Neural cell (in vitro differentiated cells): ENCODE measurements at regions not wholly inside any gene's neighbourhood (a gene's known extent, or its start where the extent isn't known, plus 50 kb on each side); places are given as distances from the start of the nearest gene placed in this dataset.
"Not testable (repeated sequence)": the region's sequence is repeated elsewhere in the genome, so short reads cannot be mapped to it uniquely, and the experiment has no call there.

Experiments used
- H2AFZ ChIP-seq: fragments of 200-600, 300-800 bp; sonication (generic), shearing (Covaris generic); 2 replicates; pipeline ENCODE4 v1.6.0; 2014; ENCODE audit warnings: low read depth, mild to moderate bottlenecking, antibody characterized with exemption, low read length, moderate library complexity
- H3F3A ChIP-seq: fragments of 200-600 bp; shearing (Covaris generic); 2 replicates; pipeline ENCODE4 v1.6.1; 2016; ENCODE audit warnings: mild to moderate bottlenecking, moderate library complexity, mixed read lengths, antibody characterized with exemption, low read length; ENCODE audit not compliant: insufficient read depth, poor library complexity, severe bottlenecking
- H3K27ac ChIP-seq: fragments of 200-600, 300-800 bp; sonication (generic), shearing (Covaris generic); 2 replicates; pipeline ENCODE4 v1.5.1; 2014; ENCODE audit warnings: mild to moderate bottlenecking, low read length, moderate library complexity
- H3K27me3 ChIP-seq: fragments of 300-800, 200-600 bp; sonication (generic), shearing (Covaris generic); 2 replicates; pipeline ENCODE4 v1.6.0; 2014; ENCODE audit warnings: mild to moderate bottlenecking, low read depth, low read length, moderate library complexity; ENCODE audit not compliant: insufficient read depth
- H3K36me3 ChIP-seq: fragments of 300-800, 200-600 bp; sonication (generic), shearing (Covaris generic); 2 replicates; pipeline ENCODE4 v1.5.1; 2014; ENCODE audit warnings: mild to moderate bottlenecking, antibody characterized with exemption, low read length, moderate library complexity; ENCODE audit not compliant: insufficient read depth
- H3K4me2 ChIP-seq: fragments of 300-800, 200-600 bp; sonication (generic), shearing (Covaris generic); 2 replicates; pipeline ENCODE4 v1.6.0; 2014; ENCODE audit warnings: mild to moderate bottlenecking, low read length
- H3K4me3 ChIP-seq: fragments of 300-800, 200-600 bp; sonication (generic), shearing (Covaris generic); 2 replicates; pipeline ENCODE4 v1.5.1; 2014; ENCODE audit warnings: mild to moderate bottlenecking, low read length, moderate library complexity
- H3K79me2 ChIP-seq: fragments of 200-600 bp; shearing (Covaris generic); replicated peaks from 2 replicates; pipeline ENCODE4 v1.6.0; 2014; ENCODE audit warnings: mild to moderate bottlenecking, low read length, moderate library complexity; ENCODE audit not compliant: insufficient read depth
- H3K9ac ChIP-seq: fragments of 300-800, 200-600 bp; sonication (generic), shearing (Covaris generic); 2 replicates; pipeline ENCODE4 v1.6.1; 2016; ENCODE audit warnings: mild to moderate bottlenecking, low read length, mixed read lengths
- H3K9me2 ChIP-seq: fragments of 200-600 bp; shearing (Covaris generic); 2 replicates; pipeline ENCODE4 v1.6.1; 2016; ENCODE audit warnings: mild to moderate bottlenecking, low read length, mixed read lengths; ENCODE audit not compliant: insufficient read depth
- H3K9me3 ChIP-seq: fragments of 200-600, 300-800 bp; sonication (generic), shearing (Covaris generic); 2 replicates; pipeline ENCODE4 v1.6.1; 2016; ENCODE audit warnings: mild to moderate bottlenecking, mixed run types, low read length, moderate library complexity, mixed read lengths
- H4K20me1 ChIP-seq: fragments of 200-600 bp; shearing (Covaris generic); 2 replicates; pipeline ENCODE4 v1.6.1; 2016; ENCODE audit warnings: mild to moderate bottlenecking, mixed run types; ENCODE audit not compliant: insufficient read depth
- CTCF ChIP-seq: fragments of 450-650 bp; IDR thresholded peaks from 2 replicates; pipeline ENCODE4 v1.5.1; 2014; ENCODE audit warnings: antibody characterized with exemption, mild to moderate bottlenecking, moderate library complexity; ENCODE audit not compliant: poor library complexity, severe bottlenecking
- EP300 ChIP-seq: fragments of 450-650 bp; conservative IDR thresholded peaks from 2 replicates; pipeline ENCODE4 v1.6.1; 2014; ENCODE audit warnings: antibody characterized with exemption, mild to moderate bottlenecking, moderate library complexity; ENCODE audit not compliant: poor library complexity, severe bottlenecking
- EZH2 ChIP-seq: fragments of 200-600, 300-800 bp; shearing (Covaris generic), sonication (generic); IDR thresholded peaks from 2 replicates; pipeline ENCODE4 v1.6.1; 2014; ENCODE audit warnings: antibody characterized with exemption, low read length, borderline replicate concordance, mild to moderate bottlenecking; ENCODE audit not compliant: insufficient read depth, poor library complexity, severe bottlenecking
- MXI1 ChIP-seq: fragments of 450-650 bp; conservative IDR thresholded peaks from 2 replicates; pipeline ENCODE4 v1.6.1; 2014; ENCODE audit warnings: antibody characterized with exemption, mild to moderate bottlenecking; ENCODE audit not compliant: poor library complexity, severe bottlenecking
- POLR2AphosphoS5 ChIP-seq: IDR thresholded peaks from 2 replicates; pipeline ENCODE4 v1.6.1; 2012
- RAD21 ChIP-seq: fragments of 450-650 bp; conservative IDR thresholded peaks from 2 replicates; pipeline ENCODE4 v1.6.1; 2014; ENCODE audit warnings: antibody characterized with exemption, mild to moderate bottlenecking, moderate library complexity
- REST ChIP-seq: IDR thresholded peaks from 2 replicates; pipeline ENCODE4 v1.6.1; 2012; ENCODE audit warnings: borderline replicate concordance
- SMC3 ChIP-seq: fragments of 450-650 bp; conservative IDR thresholded peaks from 2 replicates; pipeline ENCODE4 v1.6.1; 2014; ENCODE audit warnings: antibody characterized with exemption, mild to moderate bottlenecking, moderate library complexity; ENCODE audit not compliant: poor library complexity
- TAF1 ChIP-seq: IDR thresholded peaks from 2 replicates; pipeline ENCODE4 v1.6.1; 2012; ENCODE audit warnings: low read depth

- Histone ChIP-seq H3K9me2 (no peaks in the 10 kb centered on the region), H3K9me3 (no peaks in the 10 kb centered on the region), H3K27me3 (no peaks in the 10 kb centered on the region), H3K4me3 (no peak overlapping the region), H3K4me2 (no peak overlapping the region), H3K9ac (no peak overlapping the region), H3K27ac (no peak overlapping the region), H3F3A (no peaks in the 10 kb centered on the region), H3K79me2 (no peaks in the 10 kb centered on the region), H4K20me1 (no peaks in the 10 kb centered on the region), H2AFZ (no peak overlapping the region), H3K36me3 (no peaks in the 10 kb centered on the region)
- no peak for TF ChIP-seq SMC3
These were observed 94.6 kb upstream of the ZBTB18 start for GRCh38 chr1:243956450-243956849.

GRCh38 chr1:243951207-243951606, 99.9 kb upstream of the ZBTB18 start:
- not testable (repeated sequence) for H3K27ac ChIP-seq, H3K9me3 ChIP-seq

GRCh38 chr1:243950166-243950565, 100.1 kb upstream of the AKT3 start:
- Histone ChIP-seq H3K4me2 (no peak overlapping the region), H3K9me2 (no peaks in the 10 kb centered on the region), H3K36me3 (no peaks in the 10 kb centered on the region), H4K20me1 (no peaks in the 10 kb centered on the region), H3K27ac (no peak overlapping the region), H3K9ac (no peak overlapping the region), H3K79me2 (no peaks in the 10 kb centered on the region), H3K4me3 (no peak overlapping the region), H3K27me3 (no peaks in the 10 kb centered on the region), H3F3A (no peaks in the 10 kb centered on the region), H2AFZ (no peak overlapping the region), H3K9me3 (no peaks in the 10 kb centered on the region)
- TF ChIP-seq EZH2 = no peak
- TF ChIP-seq SMC3 = no peak
- TF ChIP-seq REST = no peak
- TF ChIP-seq MXI1 = no peak

More at GRCh38 chr1:243951207-243951606, 99.9 kb upstream of the ZBTB18 start:
- not testable (repeated sequence) for H3K27me3 ChIP-seq, H3K4me3 ChIP-seq, H3F3A ChIP-seq, H2AFZ ChIP-seq, H3K36me3 ChIP-seq, H4K20me1 ChIP-seq, H3K9me2 ChIP-seq, H3K9ac ChIP-seq, H3K79me2 ChIP-seq, H3K4me2 ChIP-seq

- no peak overlapping the region for H3K4me3 ChIP-seq
- TF ChIP-seq EZH2 = no peak
- TF ChIP-seq REST = no peak
- TF ChIP-seq MXI1 = no peak
- no peak for TF ChIP-seq POLR2AphosphoS5
- TF ChIP-seq TAF1 = no peak
- TF ChIP-seq SMC3 = no peak
- TF ChIP-seq RAD21 = no peak
- no peak for TF ChIP-seq EP300
- TF ChIP-seq CTCF = no peak
- no peaks in the 10 kb centered on the region for H3K9me3 ChIP-seq
- no peaks in the 10 kb centered on the region for H3K27me3 ChIP-seq
- H3K9me2 ChIP-seq = no peaks in the 10 kb centered on the region
- no peak overlapping the region for H3K4me2 ChIP-seq
- no peaks in the 10 kb centered on the region for H3F3A ChIP-seq
- H4K20me1 ChIP-seq = no peaks in the 10 kb centered on the region
- no peak overlapping the region for H3K9ac ChIP-seq
- H3K36me3 ChIP-seq = no peaks in the 10 kb centered on the region
- H2AFZ ChIP-seq = no peak overlapping the region
- no peak overlapping the region for H3K27ac ChIP-seq
- H3K79me2 ChIP-seq = no peaks in the 10 kb centered on the region
These were observed 96.9 kb upstream of the AKT3 start for GRCh38 chr1:243946946-243947345.
